K562 (cell line): ENCODE measurements at regions not wholly inside any gene's neighbourhood (a gene's known extent, or its start where the extent isn't known, plus 50 kb on each side); places are given as distances from the start of the nearest gene placed in this dataset.

Experiments used
- ATAC-seq: fragments of 200-7000 bp; cut with Tn5 transposase; 3 replicates; pipeline ENCODE4 v1.9.1; 2020; ENCODE audit warnings: moderate library complexity
- BruUV-seq: library from RNA; stranded (reverse); fragments of 400-500 nt; replicated peaks from 2 replicates; lab custom pipeline; 2021; lab: Mats Ljungman, UMichigan
- CTCF ChIA-PET: fragments of 300-600 bp; formaldehyde crosslinking; extraction: SDS; loops from one replicate; lab custom pipeline; 2021; ENCODE audit warnings: low intra/inter-chr PET ratio; lab: Yijun Ruan, JAX
- POLR2A ChIA-PET: fragments of 300-600, 350-650 bp; sonication (Branson Sonifier 250); formaldehyde crosslinking; extraction: SDS; loops from one replicate; lab custom pipeline; 2021; ENCODE audit warnings: antibody characterized with exemption, inconsistent platforms; lab: Yijun Ruan, JAX
- DNase-seq, 4 experiments: peaks; one replicate each; pipeline versions ENCODE4 v3.0.0 to v3.0.0-alpha.2; 2011 to 2018; ENCODE audit warnings: low spot score in 3 of 4, mixed read lengths in 3 of 4; ENCODE audit errors: extremely low read depth in 1 of 4
- FAIRE-seq: peaks from 2 replicates; lab custom pipeline; 2011; peaks lifted over from hg19 to GRCh38; lab: Jason Lieb, UNC
- H2AFZ ChIP-seq: 2 replicates; pipeline ENCODE4 v1.6.0; 2011; ENCODE audit warnings: low read depth, low read length, control low read depth, inconsistent platforms
- H3K27ac ChIP-seq: fragments of 200-600 bp; 3 replicates; pipeline ENCODE4 v1.8.0; 2011; ENCODE audit warnings: low read depth, mild to moderate bottlenecking, control low read depth, inconsistent platforms, low read length, moderate library complexity, mixed read lengths; ENCODE audit errors: extremely low read depth
- H3K27me3 ChIP-seq, 2 experiments: fragments of 300-600 bp in 1 of 2; 2 replicates in 1 of 2; 3 replicates in 1 of 2; pipeline versions ENCODE4 v1.6.0 to v1.8.0; 2011; ENCODE audit warnings: inconsistent platforms in 2 of 2, low read length in 2 of 2, mild to moderate bottlenecking in 1 of 2, mixed read lengths in 1 of 2, moderate library complexity in 1 of 2; ENCODE audit not compliant: control insufficient read depth in 2 of 2, insufficient read depth in 2 of 2
- H3K36me3 ChIP-seq: fragments of 300-600 bp; 3 replicates; pipeline ENCODE4 v1.8.0; 2011; ENCODE audit warnings: mild to moderate bottlenecking, low read length, inconsistent platforms; ENCODE audit not compliant: control insufficient read depth, insufficient read depth
- H3K4me1 ChIP-seq, 2 experiments: fragments of 200-600 bp in 1 of 2; replicated peaks in 1 of 2; 2 replicates in 1 of 2; 3 replicates in 1 of 2; pipeline versions ENCODE4 v1.5.1 to v1.8.0; 2011; ENCODE audit warnings: inconsistent platforms in 2 of 2, low read length in 2 of 2, mild to moderate bottlenecking in 1 of 2, mixed read lengths in 1 of 2, moderate library complexity in 1 of 2; ENCODE audit not compliant: control insufficient read depth in 2 of 2, insufficient read depth in 2 of 2
- H3K4me2 ChIP-seq: 2 replicates; pipeline ENCODE4 v1.6.1; 2011; ENCODE audit warnings: low read length, control low read depth, inconsistent platforms, mixed read lengths; ENCODE audit not compliant: insufficient read depth
- H3K4me3 ChIP-seq: fragments of 200-600 bp; sonication (generic), shearing (Covaris generic); 2 replicates; pipeline ENCODE4 v1.5.1; 2016; ENCODE audit warnings: control low read depth, inconsistent platforms
- H3K79me2 ChIP-seq: fragments of 200-600 bp; 3 replicates; pipeline ENCODE4 v1.8.0; 2011; ENCODE audit warnings: low read length, inconsistent platforms; ENCODE audit not compliant: control insufficient read depth, insufficient read depth
- H3K9ac ChIP-seq, 2 experiments: 2 replicates each; pipeline versions ENCODE4 v1.6.0 to v1.6.1; 2011; ENCODE audit warnings: low read depth in 2 of 2, low read length in 2 of 2, control low read depth in 1 of 2, inconsistent platforms in 1 of 2, mild to moderate bottlenecking in 1 of 2, mixed read lengths in 1 of 2; ENCODE audit not compliant: insufficient read depth in 1 of 2
- H3K9me1 ChIP-seq: one replicate; pipeline ENCODE4 v1.6.0; 2011; ENCODE audit warnings: inconsistent platforms, mild to moderate bottlenecking, low read length, moderate library complexity; ENCODE audit not compliant: control insufficient read depth, insufficient read depth
- H3K9me3 ChIP-seq: replicated peaks from 2 replicates; pipeline ENCODE4 v1.5.1; 2011; ENCODE audit warnings: low read depth, low read length, inconsistent platforms; ENCODE audit not compliant: control insufficient read depth, insufficient read depth
- H4K20me1 ChIP-seq: replicated peaks from 2 replicates; pipeline ENCODE4 v1.6.1; 2011; ENCODE audit warnings: low read length, inconsistent platforms, mixed read lengths; ENCODE audit not compliant: control insufficient read depth, insufficient read depth
- ARID2 ChIP-seq: fragments of 450-650 bp; IDR thresholded peaks from 2 replicates; pipeline ENCODE4 v1.6.1; 2017; ENCODE audit warnings: antibody characterized with exemption, mild to moderate bottlenecking
- E2F3 ChIP-seq: fragments of 250-450 bp; sonication (Bioruptor Pico); IDR thresholded peaks from 2 replicates; pipeline ENCODE4 v1.4.0; 2020; ENCODE audit warnings: mild to moderate bottlenecking
- ELF1 ChIP-seq: fragments of 200-800 bp; sonication (Bioruptor generic); IDR thresholded peaks from 2 replicates; pipeline ENCODE4 v1.6.1; 2016; ENCODE audit warnings: missing genetic modification characterization, missing compliant biosample characterization
- FOXM1 ChIP-seq, 2 experiments: fragments of 450-650 bp in 1 of 2; sonication (generic) in 1 of 2; formaldehyde crosslinking in 1 of 2; IDR thresholded peaks; 2 replicates each; pipeline versions ENCODE4 v1.6.1 to v1.9.0; 2017 to 2022; ENCODE audit warnings: low read depth in 2 of 2, mild to moderate bottlenecking in 2 of 2, missing genetic modification reagents in 1 of 2, moderate library complexity in 1 of 2
- KLF1 ChIP-seq: fragments of 450-650 bp; IDR thresholded peaks from 2 replicates; pipeline ENCODE4 v1.6.1; 2016; ENCODE audit warnings: missing genetic modification characterization, missing compliant biosample characterization
- KLF16 ChIP-seq: IDR thresholded peaks from 2 replicates; pipeline ENCODE4 v1.6.1; 2016; ENCODE audit warnings: antibody characterized with exemption
- NR2F6 ChIP-seq: fragments of 450-650 bp; formaldehyde crosslinking; IDR thresholded peaks from 2 replicates; pipeline ENCODE4 v1.4.0; 2020; ENCODE audit warnings: mild to moderate bottlenecking
- PRMT5 ChIP-seq: sonication (generic); formaldehyde crosslinking; IDR thresholded peaks from 2 replicates; pipeline ENCODE4 v1.5.0; 2020; ENCODE audit warnings: missing genetic modification reagents
- RBM14 ChIP-seq: fragments of 200-400 bp; formaldehyde crosslinking; IDR thresholded peaks from 2 replicates; pipeline ENCODE4 v1.6.1; 2018; ENCODE audit warnings: low read depth, mild to moderate bottlenecking, low read length, moderate library complexity, borderline replicate concordance; ENCODE audit not compliant: insufficient read depth
- SMARCE1 ChIP-seq: fragments of 450-650 bp; IDR thresholded peaks from 2 replicates; pipeline ENCODE4 v1.7.1; 2016; ENCODE audit warnings: mild to moderate bottlenecking
- TEAD2 ChIP-seq: fragments of 450-650 bp; IDR thresholded peaks from 2 replicates; pipeline ENCODE4 v1.6.1; 2016; ENCODE audit warnings: missing genetic modification characterization, control low read depth, missing compliant biosample characterization
- ZNF175 ChIP-seq: fragments of 200-800 bp; sonication (Bioruptor generic); IDR thresholded peaks from 2 replicates; pipeline ENCODE4 v1.6.1; 2016; ENCODE audit warnings: low read depth, mild to moderate bottlenecking, missing genetic modification characterization, missing compliant biosample characterization
- ZNF212 ChIP-seq: fragments of 450-650 bp; formaldehyde crosslinking; IDR thresholded peaks from 2 replicates; pipeline ENCODE4 v1.4.0; 2020; ENCODE audit warnings: mild to moderate bottlenecking
- ZNF766 ChIP-seq: fragments of 200-800 bp; sonication (Bioruptor generic); conservative IDR thresholded peaks from 2 replicates; pipeline ENCODE4 v1.6.1; 2016; ENCODE audit warnings: missing genetic modification characterization, missing compliant biosample characterization
- WGBS: fragments of 100-300 bp; shearing (Covaris generic); methylation state at CpG from one replicate; pipeline ENCODE4 v1.1.6; 2016; ENCODE audit warnings: low coverage, mixed read lengths; ENCODE audit not compliant: insufficient coverage; ENCODE audit errors: missing lambda C conversion rate; 5-methylcytosine and 5-hydroxymethylcytosine counted together
- in situ Hi-C: fragments of 300-500 bp; cut with MboI; formaldehyde crosslinking; loops from 4 replicates; pipeline ENCODE4 v1.15.0; 2018; ENCODE audit warnings: inconsistent platforms, mixed read lengths
- intact Hi-C: fragments of 100-400 bp; cut with micrococcal nuclease; formaldehyde crosslinking; loops from 2 replicates; pipeline ENCODE4 v1.14.2; 2022
- TF ChIP-seq, protein P1 (sequence below): fragments of 200-800 bp; sonication (Bioruptor generic); IDR thresholded peaks from 2 replicates; pipeline ENCODE4 v1.6.1; 2017; ENCODE audit warnings: missing genetic modification characterization, missing compliant biosample characterization
- TF ChIP-seq, protein P2 (sequence below): sonication (generic); formaldehyde crosslinking; IDR thresholded peaks from 2 replicates; pipeline ENCODE4 v1.8.1; 2023; ENCODE audit warnings: mild to moderate bottlenecking, missing genetic modification reagents
- TF ChIP-seq, protein P3 (sequence below): fragments of 250-450 bp; sonication (Bioruptor Pico); IDR thresholded peaks from 2 replicates; pipeline ENCODE4 v1.8.0; 2021; ENCODE audit warnings: mild to moderate bottlenecking, moderate library complexity

DNA sequence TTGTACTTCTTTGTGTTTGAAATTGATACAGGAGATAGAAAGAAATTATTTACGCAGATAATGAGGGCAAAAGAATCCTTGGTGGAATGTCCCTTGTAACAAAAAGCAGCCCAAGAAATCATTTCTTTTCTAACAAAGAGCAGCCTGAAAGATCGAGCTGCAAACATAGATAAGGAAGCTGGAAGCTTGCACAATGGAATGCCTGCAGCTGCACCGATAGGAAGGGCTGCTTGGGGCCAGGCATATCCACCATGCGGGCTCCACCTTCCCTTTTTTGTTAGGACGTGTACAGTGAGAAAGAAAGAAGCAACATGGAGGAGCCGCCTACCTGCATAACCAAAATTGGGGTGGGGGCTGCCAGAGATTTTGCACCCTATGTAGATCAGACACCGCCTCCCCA lies 568.7 kb downstream of the METTL4 start (continued):
- TF ChIP-seq, protein P1, sequence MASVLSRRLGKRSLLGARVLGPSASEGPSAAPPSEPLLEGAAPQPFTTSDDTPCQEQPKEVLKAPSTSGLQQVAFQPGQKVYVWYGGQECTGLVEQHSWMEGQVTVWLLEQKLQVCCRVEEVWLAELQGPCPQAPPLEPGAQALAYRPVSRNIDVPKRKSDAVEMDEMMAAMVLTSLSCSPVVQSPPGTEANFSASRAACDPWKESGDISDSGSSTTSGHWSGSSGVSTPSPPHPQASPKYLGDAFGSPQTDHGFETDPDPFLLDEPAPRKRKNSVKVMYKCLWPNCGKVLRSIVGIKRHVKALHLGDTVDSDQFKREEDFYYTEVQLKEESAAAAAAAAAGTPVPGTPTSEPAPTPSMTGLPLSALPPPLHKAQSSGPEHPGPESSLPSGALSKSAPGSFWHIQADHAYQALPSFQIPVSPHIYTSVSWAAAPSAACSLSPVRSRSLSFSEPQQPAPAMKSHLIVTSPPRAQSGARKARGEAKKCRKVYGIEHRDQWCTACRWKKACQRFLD (CRISPR knock-in tag): peak; percentile 60; the same call in 1 of the 2 replicates
- no peak for TF ChIP-seq ARID2
- no peak for TF ChIP-seq ELF1 (tag)
- TF ChIP-seq KLF16: peak; percentile 81
- 0 out of 2 replicates have a peak, but pooled peaks have one; percentile 33 for TF ChIP-seq FOXM1 (IDR thresholded peaks at IDR 0.05; ENCODE audit: low read depth)
- no peak for TF ChIP-seq FOXM1 (CRISPR knock-in tag; IDR thresholded peaks at IDR 0.05; ENCODE audit: low read depth)

DNA sequence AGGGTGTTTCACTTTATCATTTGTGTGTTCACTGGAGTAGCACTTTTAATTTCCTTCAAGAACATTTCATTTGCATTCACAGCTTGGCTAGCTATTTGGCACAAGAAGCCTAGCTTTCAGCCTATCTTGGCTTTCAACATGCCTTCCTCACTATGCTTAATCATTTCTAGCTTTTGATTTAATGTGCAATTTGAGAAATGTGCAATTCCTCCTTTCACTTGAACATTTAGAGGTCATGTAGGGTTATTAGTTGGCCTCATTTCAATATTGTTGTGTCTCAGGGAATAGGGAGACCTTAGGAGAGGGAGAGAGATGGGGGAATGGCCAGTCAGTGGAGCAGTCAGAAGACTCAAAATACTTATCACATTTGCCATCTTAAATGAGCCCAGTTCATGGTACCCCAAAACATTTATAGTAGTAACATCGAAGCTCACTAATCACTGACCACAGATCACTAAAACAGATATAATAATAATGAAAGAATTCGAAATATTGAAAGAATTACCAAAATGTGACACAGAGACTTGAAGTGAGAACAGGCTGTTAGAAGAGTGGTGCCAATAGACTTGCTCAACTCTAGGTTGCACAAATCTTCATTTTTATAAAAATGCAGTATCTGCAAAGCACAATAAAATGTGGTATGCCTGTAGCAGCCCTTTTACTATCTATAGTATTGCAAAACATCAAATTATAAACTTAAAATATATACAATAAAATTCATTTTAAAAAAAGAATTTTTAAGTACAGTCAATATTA lies 561.2 kb downstream of the METTL4 start:
- 0% methylated on average over 2 of the region's 2 CpGs for WGBS
- no peak for DNase-seq
- FAIRE-seq: no peak
- no peaks in the 10 kb centered on the region for H3K79me2 ChIP-seq
- BruUV-seq: no TSS peak
- no peaks in the 10 kb centered on the region for H3K9me3 ChIP-seq
- no peak for ATAC-seq
- no peak overlapping the region for H3K4me2 ChIP-seq
- no peak overlapping the region for H2AFZ ChIP-seq
- H4K20me1 ChIP-seq: no peaks in the 10 kb centered on the region
- POLR2A ChIA-PET: no interaction called here
- no peaks in the 10 kb centered on the region for H3K27me3 ChIP-seq
- CTCF ChIA-PET: no interaction called here
- in situ Hi-C loops (no loop called here), intact Hi-C loops (no loop called here)
- H3K4me1 ChIP-seq: no peaks in the 10 kb centered on the region
- no peaks in the 10 kb centered on the region for H3K36me3 ChIP-seq
- no peaks in the 10 kb centered on the region for H3K9me1 ChIP-seq
- no peak overlapping the region for H3K4me3 ChIP-seq
- H3K27ac ChIP-seq: no peak overlapping the region
- H3K9ac ChIP-seq: no peak overlapping the region
- TF ChIP-seq ZNF175 (CRISPR knock-in tag): no peak
- TF ChIP-seq KLF1 (tag): no peak
- TF ChIP-seq TEAD2 (tag): no peak
- TF ChIP-seq ZNF212 (CRISPR knock-in tag): no peak
- TF ChIP-seq E2F3 (CRISPR knock-in tag): no peak
- no peak for TF ChIP-seq PRMT5 (CRISPR knock-in tag)
- no peak for TF ChIP-seq ZNF766 (CRISPR knock-in tag)
- TF ChIP-seq SMARCE1: no peak
- TF ChIP-seq, protein P2, sequence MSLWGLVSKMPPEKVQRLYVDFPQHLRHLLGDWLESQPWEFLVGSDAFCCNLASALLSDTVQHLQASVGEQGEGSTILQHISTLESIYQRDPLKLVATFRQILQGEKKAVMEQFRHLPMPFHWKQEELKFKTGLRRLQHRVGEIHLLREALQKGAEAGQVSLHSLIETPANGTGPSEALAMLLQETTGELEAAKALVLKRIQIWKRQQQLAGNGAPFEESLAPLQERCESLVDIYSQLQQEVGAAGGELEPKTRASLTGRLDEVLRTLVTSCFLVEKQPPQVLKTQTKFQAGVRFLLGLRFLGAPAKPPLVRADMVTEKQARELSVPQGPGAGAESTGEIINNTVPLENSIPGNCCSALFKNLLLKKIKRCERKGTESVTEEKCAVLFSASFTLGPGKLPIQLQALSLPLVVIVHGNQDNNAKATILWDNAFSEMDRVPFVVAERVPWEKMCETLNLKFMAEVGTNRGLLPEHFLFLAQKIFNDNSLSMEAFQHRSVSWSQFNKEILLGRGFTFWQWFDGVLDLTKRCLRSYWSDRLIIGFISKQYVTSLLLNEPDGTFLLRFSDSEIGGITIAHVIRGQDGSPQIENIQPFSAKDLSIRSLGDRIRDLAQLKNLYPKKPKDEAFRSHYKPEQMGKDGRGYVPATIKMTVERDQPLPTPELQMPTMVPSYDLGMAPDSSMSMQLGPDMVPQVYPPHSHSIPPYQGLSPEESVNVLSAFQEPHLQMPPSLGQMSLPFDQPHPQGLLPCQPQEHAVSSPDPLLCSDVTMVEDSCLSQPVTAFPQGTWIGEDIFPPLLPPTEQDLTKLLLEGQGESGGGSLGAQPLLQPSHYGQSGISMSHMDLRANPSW (CRISPR knock-in tag): no peak
- TF ChIP-seq RBM14: no peak
- TF ChIP-seq NR2F6: no peak
- TF ChIP-seq, protein P3, sequence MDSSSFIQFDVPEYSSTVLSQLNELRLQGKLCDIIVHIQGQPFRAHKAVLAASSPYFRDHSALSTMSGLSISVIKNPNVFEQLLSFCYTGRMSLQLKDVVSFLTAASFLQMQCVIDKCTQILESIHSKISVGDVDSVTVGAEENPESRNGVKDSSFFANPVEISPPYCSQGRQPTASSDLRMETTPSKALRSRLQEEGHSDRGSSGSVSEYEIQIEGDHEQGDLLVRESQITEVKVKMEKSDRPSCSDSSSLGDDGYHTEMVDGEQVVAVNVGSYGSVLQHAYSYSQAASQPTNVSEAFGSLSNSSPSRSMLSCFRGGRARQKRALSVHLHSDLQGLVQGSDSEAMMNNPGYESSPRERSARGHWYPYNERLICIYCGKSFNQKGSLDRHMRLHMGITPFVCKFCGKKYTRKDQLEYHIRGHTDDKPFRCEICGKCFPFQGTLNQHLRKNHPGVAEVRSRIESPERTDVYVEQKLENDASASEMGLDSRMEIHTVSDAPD: no peak
